ENCODE measurements at regions not wholly inside any gene's neighbourhood (a gene's known extent, or its start where the extent isn't known, plus 50 kb on each side); places are given as distances from the start of the nearest gene placed in this dataset.

DNA sequence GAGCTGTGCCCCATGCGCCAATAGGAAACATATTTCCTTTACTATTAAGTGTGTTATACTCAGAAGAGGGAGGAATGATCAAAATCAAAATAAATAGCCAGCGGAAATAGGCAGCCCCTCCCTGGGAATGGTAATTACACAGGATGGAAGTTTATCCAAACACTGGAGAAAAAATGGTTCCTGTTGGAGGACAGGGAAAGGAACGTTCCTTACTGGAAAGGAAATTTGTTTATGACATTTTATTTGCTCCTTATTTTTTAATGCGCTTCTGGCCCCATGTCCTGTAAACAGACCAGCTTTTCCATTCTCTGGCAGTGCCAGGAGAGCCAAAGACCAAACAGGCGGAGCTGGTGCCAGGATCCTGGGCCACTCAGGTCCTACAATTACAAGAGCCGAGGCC is 273.7 kb downstream of the SOX9 start:
- TF ChIP-seq, protein P1, sequence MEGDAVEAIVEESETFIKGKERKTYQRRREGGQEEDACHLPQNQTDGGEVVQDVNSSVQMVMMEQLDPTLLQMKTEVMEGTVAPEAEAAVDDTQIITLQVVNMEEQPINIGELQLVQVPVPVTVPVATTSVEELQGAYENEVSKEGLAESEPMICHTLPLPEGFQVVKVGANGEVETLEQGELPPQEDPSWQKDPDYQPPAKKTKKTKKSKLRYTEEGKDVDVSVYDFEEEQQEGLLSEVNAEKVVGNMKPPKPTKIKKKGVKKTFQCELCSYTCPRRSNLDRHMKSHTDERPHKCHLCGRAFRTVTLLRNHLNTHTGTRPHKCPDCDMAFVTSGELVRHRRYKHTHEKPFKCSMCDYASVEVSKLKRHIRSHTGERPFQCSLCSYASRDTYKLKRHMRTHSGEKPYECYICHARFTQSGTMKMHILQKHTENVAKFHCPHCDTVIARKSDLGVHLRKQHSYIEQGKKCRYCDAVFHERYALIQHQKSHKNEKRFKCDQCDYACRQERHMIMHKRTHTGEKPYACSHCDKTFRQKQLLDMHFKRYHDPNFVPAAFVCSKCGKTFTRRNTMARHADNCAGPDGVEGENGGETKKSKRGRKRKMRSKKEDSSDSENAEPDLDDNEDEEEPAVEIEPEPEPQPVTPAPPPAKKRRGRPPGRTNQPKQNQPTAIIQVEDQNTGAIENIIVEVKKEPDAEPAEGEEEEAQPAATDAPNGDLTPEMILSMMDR (IDR thresholded peaks at IDR 0.05): no peak
- no peak for TF ChIP-seq POLR2AphosphoS5 (IDR thresholded peaks at IDR 0.05; ENCODE audit: insufficient read depth in 1 of 2, low read depth in 1 of 2)

Measured in vagina (tissue), 2 donors.